DND-41 (cell line): ENCODE measurements at regions not wholly inside any gene's neighbourhood (a gene's known extent, or its start where the extent isn't known, plus 50 kb on each side); places are given as distances from the start of the nearest gene placed in this dataset.

Source experiments
- ATAC-seq: fragments of 200-7000 bp; cut with Tn5 transposase; 3 replicates; pipeline ENCODE4 v1.9.1; 2021; ENCODE audit warnings: low read depth; ENCODE audit not compliant: insufficient read depth
- DNase-seq: peaks from one replicate; pipeline ENCODE4 v3.0.0-alpha.2; 2020
- H2AFZ ChIP-seq: 2 replicates; pipeline ENCODE4 v1.6.0; 2012; ENCODE audit warnings: low read depth, low read length
- H3K27ac ChIP-seq: 2 replicates; pipeline ENCODE4 v1.5.1; 2012; ENCODE audit warnings: low read length, inconsistent platforms
- H3K27me3 ChIP-seq: fragments of 200-600 bp; sonication (generic); 2 replicates; pipeline ENCODE4 v1.6.0; 2012; ENCODE audit warnings: low read length, mild to moderate bottlenecking, inconsistent platforms; ENCODE audit not compliant: insufficient read depth, poor library complexity
- H3K36me3 ChIP-seq: 2 replicates; pipeline ENCODE4 v1.5.1; 2012; ENCODE audit warnings: low read length, inconsistent platforms; ENCODE audit not compliant: insufficient read depth
- H3K4me1 ChIP-seq: 2 replicates; pipeline ENCODE4 v1.5.1; 2012; ENCODE audit warnings: mild to moderate bottlenecking, low read length; ENCODE audit not compliant: insufficient read depth
- H3K4me2 ChIP-seq: 2 replicates; pipeline ENCODE4 v1.6.0; 2012; ENCODE audit warnings: mild to moderate bottlenecking, moderate library complexity, low read length, inconsistent platforms; ENCODE audit not compliant: insufficient read depth
- H3K4me3 ChIP-seq, 2 experiments: fragments of 200-600 bp in 1 of 2; shearing (Covaris generic) in 1 of 2; 2 replicates each; pipeline ENCODE4 v1.5.1; 2012 to 2016; ENCODE audit warnings: inconsistent platforms in 2 of 2, low read length in 2 of 2, mild to moderate bottlenecking in 2 of 2, low read depth in 1 of 2, moderate library complexity in 1 of 2
- H3K79me2 ChIP-seq: 2 replicates; pipeline ENCODE4 v1.6.0; 2012; ENCODE audit warnings: low read length, inconsistent platforms; ENCODE audit not compliant: insufficient read depth
- H3K9ac ChIP-seq: 2 replicates; pipeline ENCODE4 v1.6.0; 2012; ENCODE audit warnings: low read depth, mild to moderate bottlenecking, inconsistent platforms, low read length, moderate library complexity
- H3K9me3 ChIP-seq: 2 replicates; pipeline ENCODE4 v1.5.1; 2012; ENCODE audit warnings: low read length, moderate library complexity, mild to moderate bottlenecking, inconsistent platforms; ENCODE audit not compliant: insufficient read depth, severe bottlenecking
- H4K20me1 ChIP-seq: 2 replicates; pipeline ENCODE4 v1.6.0; 2012; ENCODE audit warnings: low read length; ENCODE audit not compliant: insufficient read depth
- CTCF ChIP-seq: IDR thresholded peaks from 2 replicates; pipeline ENCODE4 v1.5.1; 2012; ENCODE audit warnings: borderline replicate concordance, low read length, moderate library complexity, mild to moderate bottlenecking; ENCODE audit not compliant: poor library complexity, severe bottlenecking; ENCODE audit errors: extremely low read depth
- EZH2 ChIP-seq: IDR thresholded peaks from 3 replicates; pipeline ENCODE4 v1.6.1; 2012; ENCODE audit warnings: borderline replicate concordance, low read depth, mild to moderate bottlenecking, moderate library complexity, low read length, inconsistent platforms; ENCODE audit not compliant: severe bottlenecking

- Histone ChIP-seq H2AFZ (peak overlapping the region; percentile 33; the same call in 1 of the 2 replicates), H3K9me3 (no peaks in the 10 kb centered on the region), H3K4me1 (no peaks in the 10 kb centered on the region), H3K27ac (no peak overlapping the region), H3K4me2 (no peak overlapping the region), H3K79me2 (no peaks in the 10 kb centered on the region), H3K4me3 (no peak overlapping the region), H4K20me1 (no peaks in the 10 kb centered on the region), H3K36me3 (no peaks in the 10 kb centered on the region), H3K9ac (no peak overlapping the region), H3K27me3 (no peaks in the 10 kb centered on the region)
- no peak for ATAC-seq
- TF ChIP-seq CTCF = no peak
- no peak for TF ChIP-seq EZH2
- DNase-seq = no peak
These were observed 367.6 kb downstream of the ETS1 start for GRCh38 chr11:128219731-128220120.

GRCh38 chr11:128216198-128216597 lies 371.2 kb downstream of the ETS1 start:
- Histone ChIP-seq H3K4me3 (no peak overlapping the region), H3K9ac (no peak overlapping the region), H3K79me2 (no peaks in the 10 kb centered on the region), H3K36me3 (no peaks in the 10 kb centered on the region), H3K9me3 (no peaks in the 10 kb centered on the region), H4K20me1 (no peaks in the 10 kb centered on the region), H3K4me1 (no peaks in the 10 kb centered on the region), H2AFZ (no peak overlapping the region), H3K4me2 (no peak overlapping the region), H3K27ac (no peak overlapping the region), H3K27me3 (no peaks in the 10 kb centered on the region)
- no peak for TF ChIP-seq EZH2
- ATAC-seq (no peak), DNase-seq (no peak)

- DNase-seq = no peak
- Histone ChIP-seq H2AFZ (no peak overlapping the region), H3K9ac (no peak overlapping the region), H4K20me1 (no peaks in the 10 kb centered on the region), H3K27ac (no peak overlapping the region), H3K9me3 (no peaks in the 10 kb centered on the region), H3K4me2 (no peak overlapping the region), H3K27me3 (no peaks in the 10 kb centered on the region), H3K36me3 (no peaks in the 10 kb centered on the region), H3K4me1 (no peaks in the 10 kb centered on the region), H3K79me2 (no peaks in the 10 kb centered on the region), H3K4me3 (no peak overlapping the region)
- TF ChIP-seq EZH2 (no peak), CTCF (no peak)
- no peak for ATAC-seq
These were observed 372.0 kb downstream of the ETS1 start for GRCh38 chr11:128215238-128215882.

- H3K4me2 ChIP-seq = no peak overlapping the region
- ATAC-seq (peak; percentile 59), DNase-seq (peak; percentile 35)
- no peaks in the 10 kb centered on the region for H3K36me3 ChIP-seq
- H3K4me1 ChIP-seq = no peaks in the 10 kb centered on the region
- H2AFZ ChIP-seq = no peak overlapping the region; the same call in 1 of the 2 replicates
- no peaks in the 10 kb centered on the region for H4K20me1 ChIP-seq
- no peak overlapping the region for H3K9ac ChIP-seq
- H3K79me2 ChIP-seq = no peaks in the 10 kb centered on the region
- H3K27ac ChIP-seq = no peak overlapping the region
- TF ChIP-seq EZH2 (no peak), CTCF (no peak)
- no peaks in the 10 kb centered on the region for H3K9me3 ChIP-seq
- no peaks in the 10 kb centered on the region for H3K27me3 ChIP-seq
- no peak overlapping the region for H3K4me3 ChIP-seq
These were observed 373.1 kb downstream of the ETS1 start for GRCh38 chr11:128214263-128214662.
